Adrenal gland (tissue), 9 donors: ENCODE measurements at regions not wholly inside any gene's neighbourhood (a gene's known extent, or its start where the extent isn't known, plus 50 kb on each side); places are given as distances from the start of the nearest gene placed in this dataset.
"Not testable (repeated sequence)": the region's sequence is repeated elsewhere in the genome, so short reads cannot be mapped to it uniquely, and the experiment has no call there.

Source experiments
- DNase-seq, 7 donors: peaks; one replicate each; pipeline ENCODE4 v3.0.0-alpha.2; 2019 to 2020
- H3K27ac ChIP-seq, 5 donors: fragments of 200-600 bp; sonication (generic) in 4 of 5; 1 replicate in 3 of 5; 2 replicates in 2 of 5; pipeline versions ENCODE4 v1.5.1 to v1.8.0; 2016 to 2020; ENCODE audit warnings: mild to moderate bottlenecking in 1 of 5
- H3K27me3 ChIP-seq: fragments of 200-600 bp; 2 replicates; pipeline ENCODE4 v1.8.0; 2021
- H3K36me3 ChIP-seq, 2 donors: fragments of 200-600 bp; replicated peaks in 1 of 2; 1 replicate in 1 of 2; 2 replicates in 1 of 2; pipeline versions ENCODE4 v1.5.1 to v1.8.0; 2018 to 2022
- H3K4me1 ChIP-seq, 2 donors: fragments of 200-600 bp; replicated peaks in 1 of 2; 1 replicate in 1 of 2; 2 replicates in 1 of 2; pipeline versions ENCODE4 v1.5.1 to v1.8.0; 2018 to 2021
- H3K4me3 ChIP-seq, 4 donors: fragments of 200-600 bp; sonication (generic) in 3 of 4; one replicate each; pipeline ENCODE4 v1.5.1; 2016 to 2018
- H3K9me3 ChIP-seq, 3 donors: fragments of 200-600 bp; sonication (generic) in 1 of 3; replicated peaks in 1 of 3; 1 replicate in 2 of 3; 2 replicates in 1 of 3; pipeline versions ENCODE4 v1.5.1 to v1.8.0; 2016 to 2021
- CTCF ChIP-seq, 6 experiments: fragments of 450-650 bp in 4 of 6; fragments of 200-600 bp in 2 of 6; sonication (generic) in 1 of 6; IDR thresholded peaks; 1 replicate in 5 of 6; 2 replicates in 1 of 6; pipeline versions ENCODE4 v1.5.1 to v1.8.0; 2016 to 2021; ENCODE audit warnings: antibody characterized with exemption in 6 of 6, mild to moderate bottlenecking in 2 of 6, moderate library complexity in 1 of 6
- POLR2A ChIP-seq, 2 donors: fragments of 450-650 bp; IDR thresholded peaks; one replicate each; pipeline ENCODE4 v1.6.1; 2017; ENCODE audit warnings: antibody characterized with exemption in 2 of 2, mild to moderate bottlenecking in 2 of 2, moderate library complexity in 1 of 2
- WGBS, 4 donors: extraction: QIAGEN DNeasy Blood & Tissue Kit in 2 of 4; methylation state at CpG; one replicate each; pipeline versions ENCODE4 v1.1.5 to v1.1.7; 2013 to 2017; 5-methylcytosine and 5-hydroxymethylcytosine counted together
- intact Hi-C, 2 donors: fragments of 100-400 bp; cut with DNase I; formaldehyde crosslinking; loops; one replicate each; pipeline versions ENCODE4 v1.14.1 to v1.15.0; 2022 to 2023
- donor health status: healthy with polysubstance abuse.
- donor health status: Bipolar disorder and iron deficiency.
- donor health status: DM: yes; HTN: yes; CAD: no.
- donor health status: DM: no; HTN: no; CAD: no.
- donor health status: DM: no; HTN: no; CAD: no.

- H3K27ac ChIP-seq: no peak overlapping the region
- H3K27me3 ChIP-seq: no peaks in the 10 kb centered on the region
- no peak for DNase-seq
- no peaks in the 10 kb centered on the region for H3K4me1 ChIP-seq
- intact Hi-C loops: no loop called here
- TF ChIP-seq POLR2A (IDR thresholded peaks at IDR 0.05) (no peak), CTCF (IDR thresholded peaks at IDR 0.05) (no peak)
- no peak overlapping the region for H3K4me3 ChIP-seq
- WGBS, 4 donors: 72 to 84% (median 80%) methylated on average over 4 of the region's 4 CpGs
- H3K9me3 ChIP-seq: no peaks in the 10 kb centered on the region
- no peaks in the 10 kb centered on the region for H3K36me3 ChIP-seq
These were observed 749.8 kb upstream of the NRXN1 start for GRCh38 chr2:51781691-51782090.

- intact Hi-C loops: no loop called here
- no peaks in the 10 kb centered on the region for H3K4me1 ChIP-seq
- H3K9me3 ChIP-seq: no peaks in the 10 kb centered on the region
- WGBS, 4 donors: 83 to 94% (median 91%) methylated on average over 9 to 26 of the region's 26 CpGs
- no peaks in the 10 kb centered on the region for H3K27me3 ChIP-seq
- H3K27ac ChIP-seq: no peak overlapping the region
- no peak overlapping the region for H3K4me3 ChIP-seq
- no peaks in the 10 kb centered on the region for H3K36me3 ChIP-seq
- no peak for DNase-seq
- TF ChIP-seq POLR2A (IDR thresholded peaks at IDR 0.05): no peak
- no peak for TF ChIP-seq CTCF (IDR thresholded peaks at IDR 0.05)
These were observed 748.4 kb upstream of the NRXN1 start for GRCh38 chr2:51780353-51780752.

DNA sequence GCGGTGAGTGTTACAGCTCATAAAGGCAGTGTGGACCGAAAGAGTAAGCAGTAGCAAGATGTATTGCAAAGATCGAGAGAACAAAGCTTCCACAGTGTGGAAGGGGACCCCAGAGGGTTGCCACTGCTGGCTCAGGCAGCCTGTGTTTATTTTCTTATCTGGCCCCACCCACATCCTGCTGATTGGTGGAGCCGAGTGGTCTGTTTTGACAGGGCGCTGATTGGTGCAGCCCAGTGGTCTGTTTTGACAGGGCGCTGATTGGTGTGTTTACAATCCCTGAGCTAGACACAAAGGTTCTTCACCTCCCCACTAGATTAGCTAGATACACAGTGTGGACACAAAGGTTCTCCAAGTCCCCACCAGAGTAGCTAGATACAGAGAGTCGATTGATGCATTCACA lies 747.8 kb upstream of the NRXN1 start:
- WGBS, 4 donors: 83 to 90% (median 85%) methylated on average over 5 to 7 of the region's 7 CpGs
- H3K36me3 ChIP-seq, H3K4me3 ChIP-seq, H3K27me3 ChIP-seq, H3K9me3 ChIP-seq, H3K4me1 ChIP-seq, H3K27ac ChIP-seq, intact Hi-C loops, DNase-seq: not testable (repeated sequence)

DNA sequence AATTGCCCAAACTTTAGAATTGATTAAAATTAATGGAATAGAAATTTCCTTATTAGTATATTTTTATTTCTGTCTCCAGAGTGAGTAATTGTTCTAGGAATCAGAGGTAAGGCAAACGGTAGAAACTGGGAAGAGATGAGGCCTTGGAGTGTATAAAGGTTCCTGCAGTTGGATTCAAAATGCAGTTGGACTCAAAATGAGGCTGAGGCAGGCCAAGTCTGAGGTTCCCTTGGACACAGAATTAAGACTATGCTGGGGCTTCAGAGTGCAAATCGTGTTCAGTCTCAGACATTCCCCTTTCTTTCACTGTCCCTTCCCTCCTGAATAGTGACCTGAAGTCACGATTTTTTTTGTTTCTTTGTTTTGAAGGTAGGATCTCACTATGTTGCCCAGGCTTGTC lies 746.9 kb upstream of the NRXN1 start:
- intact Hi-C loops: no loop called here
- TF ChIP-seq POLR2A (IDR thresholded peaks at IDR 0.05): no peak
- no peak for TF ChIP-seq CTCF (IDR thresholded peaks at IDR 0.05)
- no peaks in the 10 kb centered on the region for H3K9me3 ChIP-seq
- H3K36me3 ChIP-seq: no peaks in the 10 kb centered on the region
- no peak overlapping the region for H3K27ac ChIP-seq
- no peak overlapping the region for H3K4me3 ChIP-seq
- no peak for DNase-seq
- no peaks in the 10 kb centered on the region for H3K4me1 ChIP-seq
- H3K27me3 ChIP-seq: no peaks in the 10 kb centered on the region
- WGBS, 4 donors: 55 to 68% (median 63%) methylated on average over 3 of the region's 3 CpGs

DNA sequence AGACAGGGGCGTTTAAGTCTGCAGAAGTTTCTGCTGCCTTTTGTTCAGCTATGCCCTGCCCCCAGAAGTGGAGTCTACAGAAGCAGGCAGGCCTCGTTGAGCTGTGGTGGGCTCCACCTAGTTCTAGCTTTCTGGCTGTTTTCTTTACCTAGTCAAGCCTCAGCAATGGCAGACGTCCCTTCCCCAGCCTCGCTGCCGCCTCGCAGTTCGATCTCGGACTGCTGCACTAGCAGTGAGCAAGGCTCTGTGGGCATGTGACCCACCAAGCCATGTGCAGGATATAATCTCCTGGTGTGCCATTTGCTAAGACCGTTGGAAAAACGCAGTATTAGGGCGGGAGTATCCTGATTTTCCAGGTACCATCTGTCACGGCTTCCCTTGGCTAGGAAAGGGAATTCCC lies 742.7 kb upstream of the NRXN1 start:
- H3K4me3 ChIP-seq, DNase-seq, H3K9me3 ChIP-seq, H3K36me3 ChIP-seq, H3K27ac ChIP-seq, intact Hi-C loops, H3K4me1 ChIP-seq, H3K27me3 ChIP-seq: not testable (repeated sequence)
- whole genome bisulfite sequencing, 4 donors: 86 to 92% (median 88%) methylated on average over 12 of the region's 12 CpGs
